ENCODE measurements at regions not wholly inside any gene's neighbourhood (a gene's known extent, or its start where the extent isn't known, plus 50 kb on each side); places are given as distances from the start of the nearest gene placed in this dataset.

DNA sequence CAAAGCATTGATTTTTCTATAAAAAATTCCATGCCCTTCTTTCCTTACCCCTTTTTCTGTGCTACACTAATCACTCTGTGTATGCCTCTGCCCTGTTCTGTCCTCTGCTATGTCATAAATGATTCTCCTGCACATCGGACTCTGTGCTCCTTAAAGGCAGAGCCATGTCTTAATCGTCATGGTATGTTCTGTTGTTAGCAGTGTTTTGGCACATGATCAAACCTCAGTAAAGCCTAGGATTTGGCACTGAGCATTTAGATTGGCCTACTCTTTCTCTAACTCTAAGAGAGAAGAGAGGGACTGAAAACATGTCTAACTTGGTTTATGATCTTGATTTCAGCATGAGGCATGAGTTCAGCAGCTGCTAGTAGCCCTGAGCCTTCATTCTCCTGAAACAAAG is 266.9 kb downstream of the AASDHPPT start:
- Histone ChIP-seq H3K4me3 (ENCODE audit: low read depth, low read length) (no peak overlapping the region), H3K9me3 (ENCODE audit: control insufficient read depth, insufficient read depth, low read depth, low read length) (no peaks in the 10 kb centered on the region), H3K4me1 (ENCODE audit: control insufficient read depth, insufficient read depth, low read length) (no peaks in the 10 kb centered on the region), H3K27ac (ENCODE audit: extremely low read depth, low read depth, low read length) (no peak overlapping the region), H3K36me3 (ENCODE audit: control insufficient read depth in 2 of 2, insufficient read depth in 1 of 2, low read length in 2 of 2) (no peaks in the 10 kb centered on the region)
- POLR2A ChIA-PET, result no interaction called here
- TF ChIP-seq, protein P1, sequence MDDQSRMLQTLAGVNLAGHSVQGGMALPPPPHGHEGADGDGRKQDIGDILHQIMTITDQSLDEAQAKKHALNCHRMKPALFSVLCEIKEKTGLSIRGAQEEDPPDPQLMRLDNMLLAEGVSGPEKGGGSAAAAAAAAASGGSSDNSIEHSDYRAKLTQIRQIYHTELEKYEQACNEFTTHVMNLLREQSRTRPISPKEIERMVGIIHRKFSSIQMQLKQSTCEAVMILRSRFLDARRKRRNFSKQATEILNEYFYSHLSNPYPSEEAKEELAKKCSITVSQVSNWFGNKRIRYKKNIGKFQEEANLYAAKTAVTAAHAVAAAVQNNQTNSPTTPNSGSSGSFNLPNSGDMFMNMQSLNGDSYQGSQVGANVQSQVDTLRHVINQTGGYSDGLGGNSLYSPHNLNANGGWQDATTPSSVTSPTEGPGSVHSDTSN (CRISPR knock-in tag; IDR thresholded peaks at IDR 0.05), result no peak
- TF ChIP-seq ZNF501 (tag by site-specific recombination; IDR thresholded peaks at IDR 0.05), result no peak
- CTCF ChIA-PET, result interaction anchor here (0.6 kb wide), 1 partner anchor 30 kb away, joined by 3 read pairs; no protein-coding TSS in a partner anchor

DNA sequence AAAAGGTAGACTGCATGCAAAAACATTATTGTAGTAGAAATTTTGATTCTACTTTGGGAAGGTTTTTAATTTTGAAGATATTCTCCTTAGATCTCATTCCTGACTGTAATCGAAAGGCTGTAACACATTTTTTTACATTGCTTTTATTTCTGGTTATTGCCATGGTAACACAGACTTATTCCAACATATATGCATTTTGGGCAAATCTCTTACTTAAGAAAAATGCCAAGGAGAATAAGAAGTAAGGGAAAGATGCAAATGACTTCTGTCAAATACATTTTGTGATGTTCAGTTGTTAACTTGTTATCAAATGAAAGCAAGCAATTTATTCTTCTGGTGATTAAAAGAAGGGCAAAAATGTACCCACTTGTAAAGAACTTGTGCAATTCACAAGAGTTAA is 267.5 kb downstream of the AASDHPPT start:
- H3K4me1 ChIP-seq (ENCODE audit: control insufficient read depth, insufficient read depth, low read length), result no peaks in the 10 kb centered on the region
- POLR2A ChIA-PET, result no interaction called here
- no peaks in the 10 kb centered on the region for H3K9me3 ChIP-seq (ENCODE audit: control insufficient read depth, insufficient read depth, low read depth, low read length)
- no peaks in the 10 kb centered on the region for H3K36me3 ChIP-seq (ENCODE audit: control insufficient read depth in 2 of 2, insufficient read depth in 1 of 2, low read length in 2 of 2)
- CTCF ChIA-PET, result interaction anchor here (0.6 kb wide), 1 partner anchor 30 kb away, joined by 3 read pairs; no protein-coding TSS in a partner anchor
- H3K4me3 ChIP-seq (ENCODE audit: low read depth, low read length), result no peak overlapping the region
- TF ChIP-seq ZNF670 (tag by site-specific recombination; IDR thresholded peaks at IDR 0.05; ENCODE audit: low read depth), result no peak
- no peak for TF ChIP-seq ZNF837 (tag by site-specific recombination; IDR thresholded peaks at IDR 0.05)
- TF ChIP-seq ZNF792 (tag by site-specific recombination; IDR thresholded peaks at IDR 0.05), result no peak
- no peak for TF ChIP-seq KLF16 (tag by site-specific recombination; IDR thresholded peaks at IDR 0.05)
- TF ChIP-seq ZNF596 (tag by site-specific recombination; IDR thresholded peaks at IDR 0.05), result no peak
- TF ChIP-seq, protein P2, sequence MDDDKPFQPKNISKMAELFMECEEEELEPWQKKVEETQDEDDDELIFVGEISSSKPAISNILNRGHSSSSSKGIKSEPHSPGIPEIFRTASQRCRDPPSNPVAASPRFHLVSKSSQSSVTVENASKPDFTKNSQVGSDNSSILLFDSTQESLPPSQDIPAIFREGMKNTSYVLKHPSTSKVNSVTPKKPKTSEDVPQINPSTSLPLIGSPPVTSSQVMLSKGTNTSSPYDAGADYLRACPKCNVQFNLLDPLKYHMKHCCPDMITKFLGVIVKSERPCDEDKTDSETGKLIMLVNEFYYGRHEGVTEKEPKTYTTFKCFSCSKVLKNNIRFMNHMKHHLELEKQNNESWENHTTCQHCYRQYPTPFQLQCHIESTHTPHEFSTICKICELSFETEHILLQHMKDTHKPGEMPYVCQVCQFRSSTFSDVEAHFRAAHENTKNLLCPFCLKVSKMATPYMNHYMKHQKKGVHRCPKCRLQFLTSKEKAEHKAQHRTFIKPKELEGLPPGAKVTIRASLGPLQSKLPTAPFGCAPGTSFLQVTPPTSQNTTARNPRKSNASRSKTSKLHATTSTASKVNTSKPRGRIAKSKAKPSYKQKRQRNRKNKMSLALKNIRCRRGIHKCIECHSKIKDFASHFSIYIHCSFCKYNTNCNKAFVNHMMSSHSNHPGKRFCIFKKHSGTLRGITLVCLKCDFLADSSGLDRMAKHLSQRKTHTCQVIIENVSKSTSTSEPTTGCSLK (tag by site-specific recombination; IDR thresholded peaks at IDR 0.05), result no peak
- no peak for TF ChIP-seq KLF9 (tag by site-specific recombination; IDR thresholded peaks at IDR 0.05; ENCODE audit: low read depth)
- TF ChIP-seq, protein P3, sequence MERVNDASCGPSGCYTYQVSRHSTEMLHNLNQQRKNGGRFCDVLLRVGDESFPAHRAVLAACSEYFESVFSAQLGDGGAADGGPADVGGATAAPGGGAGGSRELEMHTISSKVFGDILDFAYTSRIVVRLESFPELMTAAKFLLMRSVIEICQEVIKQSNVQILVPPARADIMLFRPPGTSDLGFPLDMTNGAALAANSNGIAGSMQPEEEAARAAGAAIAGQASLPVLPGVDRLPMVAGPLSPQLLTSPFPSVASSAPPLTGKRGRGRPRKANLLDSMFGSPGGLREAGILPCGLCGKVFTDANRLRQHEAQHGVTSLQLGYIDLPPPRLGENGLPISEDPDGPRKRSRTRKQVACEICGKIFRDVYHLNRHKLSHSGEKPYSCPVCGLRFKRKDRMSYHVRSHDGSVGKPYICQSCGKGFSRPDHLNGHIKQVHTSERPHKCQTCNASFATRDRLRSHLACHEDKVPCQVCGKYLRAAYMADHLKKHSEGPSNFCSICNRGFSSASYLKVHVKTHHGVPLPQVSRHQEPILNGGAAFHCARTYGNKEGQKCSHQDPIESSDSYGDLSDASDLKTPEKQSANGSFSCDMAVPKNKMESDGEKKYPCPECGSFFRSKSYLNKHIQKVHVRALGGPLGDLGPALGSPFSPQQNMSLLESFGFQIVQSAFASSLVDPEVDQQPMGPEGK (tag by site-specific recombination; IDR thresholded peaks at IDR 0.05), result no peak
- TF ChIP-seq ZNF433 (tag by site-specific recombination; IDR thresholded peaks at IDR 0.05; ENCODE audit: low read depth), result no peak
- TF ChIP-seq ZBTB21 (tag by site-specific recombination; IDR thresholded peaks at IDR 0.05), result no peak
- no peak for TF ChIP-seq EGR2 (tag by site-specific recombination; IDR thresholded peaks at IDR 0.05; ENCODE audit: low read depth)
- TF ChIP-seq ZNF404 (tag by site-specific recombination; IDR thresholded peaks at IDR 0.05), result no peak
- TF ChIP-seq ZNF324 (tag by site-specific recombination; IDR thresholded peaks at IDR 0.05), result no peak
- TF ChIP-seq, protein P4, sequence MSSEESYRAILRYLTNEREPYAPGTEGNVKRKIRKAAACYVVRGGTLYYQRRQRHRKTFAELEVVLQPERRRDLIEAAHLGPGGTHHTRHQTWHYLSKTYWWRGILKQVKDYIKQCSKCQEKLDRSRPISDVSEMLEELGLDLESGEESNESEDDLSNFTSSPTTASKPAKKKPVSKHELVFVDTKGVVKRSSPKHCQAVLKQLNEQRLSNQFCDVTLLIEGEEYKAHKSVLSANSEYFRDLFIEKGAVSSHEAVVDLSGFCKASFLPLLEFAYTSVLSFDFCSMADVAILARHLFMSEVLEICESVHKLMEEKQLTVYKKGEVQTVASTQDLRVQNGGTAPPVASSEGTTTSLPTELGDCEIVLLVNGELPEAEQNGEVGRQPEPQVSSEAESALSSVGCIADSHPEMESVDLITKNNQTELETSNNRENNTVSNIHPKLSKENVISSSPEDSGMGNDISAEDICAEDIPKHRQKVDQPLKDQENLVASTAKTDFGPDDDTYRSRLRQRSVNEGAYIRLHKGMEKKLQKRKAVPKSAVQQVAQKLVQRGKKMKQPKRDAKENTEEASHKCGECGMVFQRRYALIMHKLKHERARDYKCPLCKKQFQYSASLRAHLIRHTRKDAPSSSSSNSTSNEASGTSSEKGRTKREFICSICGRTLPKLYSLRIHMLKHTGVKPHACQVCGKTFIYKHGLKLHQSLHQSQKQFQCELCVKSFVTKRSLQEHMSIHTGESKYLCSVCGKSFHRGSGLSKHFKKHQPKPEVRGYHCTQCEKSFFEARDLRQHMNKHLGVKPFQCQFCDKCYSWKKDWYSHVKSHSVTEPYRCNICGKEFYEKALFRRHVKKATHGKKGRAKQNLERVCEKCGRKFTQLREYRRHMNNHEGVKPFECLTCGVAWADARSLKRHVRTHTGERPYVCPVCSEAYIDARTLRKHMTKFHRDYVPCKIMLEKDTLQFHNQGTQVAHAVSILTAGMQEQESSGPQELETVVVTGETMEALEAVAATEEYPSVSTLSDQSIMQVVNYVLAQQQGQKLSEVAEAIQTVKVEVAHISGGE (tag by site-specific recombination; conservative IDR thresholded peaks at IDR 0.05; ENCODE audit: low read depth), result no peak
- no peak for TF ChIP-seq ZBTB1 (tag by site-specific recombination; IDR thresholded peaks at IDR 0.05)
- TF ChIP-seq ZNF112 (tag by site-specific recombination; IDR thresholded peaks at IDR 0.05), result no peak
- TF ChIP-seq ZNF202 (tag by site-specific recombination; IDR thresholded peaks at IDR 0.05; ENCODE audit: borderline replicate concordance), result no peak
- no peak for TF ChIP-seq SP2 (tag by site-specific recombination; IDR thresholded peaks at IDR 0.05)
- TF ChIP-seq ZNF660 (tag by site-specific recombination; IDR thresholded peaks at IDR 0.05), result no peak
- H3K27ac ChIP-seq (ENCODE audit: extremely low read depth, low read depth, low read length), result no peak overlapping the region

Data from HEK293 (cell line).